HG02642 (cell line): ENCODE measurements at regions not wholly inside any gene's neighbourhood (a gene's known extent, or its start where the extent isn't known, plus 50 kb on each side); places are given as distances from the start of the nearest gene placed in this dataset.
"Not testable (repeated sequence)": the region's sequence is repeated elsewhere in the genome, so short reads cannot be mapped to it uniquely, and the experiment has no call there.

Experiments used
- ATAC-seq: cut with Tn5 transposase; IDR thresholded peaks from one replicate; pipeline ENCODE4 v1.9.1; 2021; ENCODE audit warnings: mild to moderate bottlenecking; ENCODE audit not compliant: unreplicated experiment, poor library complexity

DNA sequence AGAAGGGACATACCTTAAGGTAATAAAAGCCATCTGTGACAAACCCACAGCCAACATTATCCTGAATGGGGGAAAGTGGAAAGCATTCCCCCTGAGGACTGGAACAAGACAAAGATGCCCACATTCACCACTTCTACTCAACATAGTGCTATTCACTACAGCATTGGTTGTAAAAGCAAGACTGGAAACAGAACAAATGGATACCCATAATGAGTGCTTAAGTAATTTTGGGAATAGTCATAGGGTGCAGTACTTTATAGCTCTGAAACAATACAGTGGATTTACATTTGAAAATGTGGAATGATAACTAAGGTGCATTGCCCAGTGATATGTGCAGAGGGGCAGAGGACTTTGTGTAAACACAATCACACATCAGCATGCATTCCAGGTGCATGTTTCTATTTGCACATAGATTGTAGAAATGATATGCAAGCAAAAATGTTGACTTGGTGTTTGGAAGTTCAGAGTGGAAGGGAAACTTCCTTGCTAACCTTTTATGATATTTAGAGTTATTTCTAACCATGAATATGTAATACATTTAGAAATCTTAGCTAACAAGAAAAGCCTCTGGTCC is 112.3 kb downstream of the IGLL1 start:
- no peak for ATAC-seq

- ATAC-seq = no peak
These were observed 113.7 kb downstream of the IGLL1 start for GRCh38 chr22:23466351-23466750.

GRCh38 chr22:23464796-23465195 is 115.3 kb downstream of the IGLL1 start:
- not testable (repeated sequence) for ATAC-seq

GRCh38 chr22:23460517-23461031 is 119.5 kb downstream of the IGLL1 start:
- not testable (repeated sequence) for ATAC-seq

GRCh38 chr22:23459645-23460516 is 120.2 kb downstream of the IGLL1 start:
- not testable (repeated sequence) for ATAC-seq

DNA sequence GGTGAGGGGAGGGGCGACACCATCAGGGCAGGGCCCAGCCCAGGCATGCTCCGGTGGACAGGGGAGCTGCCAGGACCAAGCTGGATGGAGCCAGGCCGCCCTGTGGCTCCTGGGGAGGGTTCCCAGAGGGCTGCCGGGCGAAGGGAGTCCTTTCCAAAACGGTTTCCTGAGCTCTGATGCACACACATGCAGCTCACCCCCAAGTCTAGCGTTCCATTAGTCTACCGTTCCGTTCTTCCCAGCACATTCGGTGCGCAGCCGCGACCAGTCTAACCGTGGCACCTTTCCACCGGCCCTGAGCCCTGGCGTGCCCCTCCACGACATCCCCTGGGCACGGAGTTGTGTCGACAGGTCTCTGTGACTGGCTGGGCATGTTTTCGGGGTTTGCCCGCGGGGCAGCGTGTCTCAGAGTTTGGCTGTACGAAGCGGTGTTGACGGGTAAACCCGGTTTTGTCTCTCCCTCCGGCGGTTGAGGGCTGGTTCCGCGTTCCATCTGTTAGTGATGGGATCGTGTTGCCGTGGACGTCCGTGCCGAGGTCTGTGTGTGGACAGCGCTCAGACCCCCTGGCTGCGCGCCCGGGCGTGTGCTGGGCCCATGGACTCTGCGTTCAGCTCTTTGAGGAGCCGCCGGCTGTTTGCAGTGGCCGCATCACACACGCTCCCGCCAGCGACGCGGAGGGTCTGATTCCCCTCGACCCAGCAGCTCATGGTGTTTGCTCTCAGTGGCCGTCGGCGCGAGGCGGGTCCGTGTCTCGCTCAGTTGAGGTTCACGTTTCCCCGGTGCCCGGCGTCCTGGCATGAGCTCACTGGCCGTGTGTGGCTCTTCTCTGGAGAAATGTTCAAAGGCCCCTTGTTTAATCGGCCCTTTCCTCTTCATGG is 121.2 kb downstream of the IGLL1 start:
- ATAC-seq = no peak

DNA sequence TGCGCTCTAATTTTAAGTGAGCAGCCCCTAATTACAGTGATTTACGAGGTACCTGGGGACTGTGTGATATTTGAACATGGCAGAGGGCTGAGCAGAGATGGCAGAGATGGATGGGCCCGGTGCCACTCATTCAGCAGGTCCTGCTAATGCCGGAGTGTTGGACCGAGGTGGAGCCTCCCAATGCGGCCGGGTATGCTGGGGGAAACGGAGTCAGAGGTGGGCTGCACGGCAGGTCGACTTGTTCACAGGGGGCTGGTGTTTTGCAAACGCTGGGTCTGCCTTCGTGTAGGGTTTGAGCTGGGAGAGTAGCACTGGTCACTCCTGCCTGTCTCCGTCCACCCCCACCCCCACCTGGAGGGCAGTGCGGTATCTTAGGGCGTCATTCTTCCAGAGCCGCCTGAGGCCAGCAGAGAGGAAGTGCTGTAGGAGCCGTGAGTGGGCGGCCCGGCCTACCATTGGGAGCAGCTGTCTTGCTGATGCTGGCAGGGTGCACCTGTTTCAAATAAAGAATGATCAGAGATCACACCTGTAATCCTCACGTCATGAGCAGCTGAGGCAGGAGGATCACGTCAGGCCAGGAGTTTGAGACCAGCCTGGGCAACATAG is 122.6 kb downstream of the IGLL1 start:
- no peak for ATAC-seq

DNA sequence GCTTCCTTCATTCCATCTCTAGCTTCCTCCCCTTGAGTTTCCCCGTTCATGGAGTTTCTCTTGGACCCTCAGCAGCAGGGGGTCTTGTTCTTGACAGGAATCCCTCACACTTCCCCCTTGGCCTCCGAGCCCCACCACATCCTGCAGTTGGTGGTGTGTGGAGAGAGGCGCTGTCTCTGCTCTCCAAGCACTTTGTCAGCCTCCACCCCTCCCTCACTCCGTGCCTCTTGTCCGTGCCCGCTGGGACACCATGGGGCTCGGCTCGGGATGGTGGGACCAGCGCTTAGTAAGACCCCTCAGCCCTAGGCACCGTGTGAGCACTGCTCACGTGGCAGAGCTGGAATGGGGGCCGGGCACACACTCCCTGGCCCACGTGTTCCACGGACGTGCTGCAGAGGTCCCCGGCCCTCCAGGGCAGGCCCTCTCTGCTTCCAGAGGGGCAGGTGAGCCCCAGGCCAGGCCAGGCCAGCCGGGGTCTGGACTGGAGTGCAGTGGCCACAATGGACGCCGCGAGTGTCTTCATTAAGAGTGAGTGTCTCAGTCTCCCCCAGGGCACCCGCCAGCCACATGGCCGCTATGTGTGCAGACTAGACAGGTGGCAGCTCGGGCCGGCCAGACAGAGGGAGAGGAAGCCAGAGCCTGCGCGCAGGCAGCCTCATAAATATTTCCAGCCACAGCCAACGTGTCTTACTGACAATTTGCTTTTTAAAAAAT is 123.3 kb downstream of the IGLL1 start:
- not testable (repeated sequence) for ATAC-seq

- not testable (repeated sequence) for ATAC-seq
These were observed 125.7 kb downstream of the IGLL1 start for GRCh38 chr22:23454345-23454744.

DNA sequence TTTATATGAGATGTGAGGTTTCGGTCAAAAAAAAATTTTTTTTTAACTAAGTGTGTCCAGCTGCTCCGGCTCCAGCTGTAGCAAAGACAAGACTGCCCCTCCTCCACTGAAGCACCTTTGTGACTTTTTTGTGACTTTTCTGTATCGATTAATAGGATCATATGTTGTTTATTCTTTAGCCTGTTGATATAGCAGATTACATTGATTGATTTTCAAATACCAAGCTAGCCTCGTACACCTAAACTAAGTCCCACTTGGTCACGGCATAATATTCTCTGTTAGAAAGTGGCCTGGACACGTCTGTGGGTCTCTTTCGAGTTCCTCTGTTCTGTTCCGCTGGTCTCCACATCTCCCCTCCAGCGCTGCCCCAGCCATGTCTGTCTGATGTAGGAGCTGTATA is 126.8 kb downstream of the IGLL1 start:
- no peak for ATAC-seq

- no peak for ATAC-seq
These were observed 127.7 kb downstream of the IGLL1 start for GRCh38 chr22:23452231-23453010.

DNA sequence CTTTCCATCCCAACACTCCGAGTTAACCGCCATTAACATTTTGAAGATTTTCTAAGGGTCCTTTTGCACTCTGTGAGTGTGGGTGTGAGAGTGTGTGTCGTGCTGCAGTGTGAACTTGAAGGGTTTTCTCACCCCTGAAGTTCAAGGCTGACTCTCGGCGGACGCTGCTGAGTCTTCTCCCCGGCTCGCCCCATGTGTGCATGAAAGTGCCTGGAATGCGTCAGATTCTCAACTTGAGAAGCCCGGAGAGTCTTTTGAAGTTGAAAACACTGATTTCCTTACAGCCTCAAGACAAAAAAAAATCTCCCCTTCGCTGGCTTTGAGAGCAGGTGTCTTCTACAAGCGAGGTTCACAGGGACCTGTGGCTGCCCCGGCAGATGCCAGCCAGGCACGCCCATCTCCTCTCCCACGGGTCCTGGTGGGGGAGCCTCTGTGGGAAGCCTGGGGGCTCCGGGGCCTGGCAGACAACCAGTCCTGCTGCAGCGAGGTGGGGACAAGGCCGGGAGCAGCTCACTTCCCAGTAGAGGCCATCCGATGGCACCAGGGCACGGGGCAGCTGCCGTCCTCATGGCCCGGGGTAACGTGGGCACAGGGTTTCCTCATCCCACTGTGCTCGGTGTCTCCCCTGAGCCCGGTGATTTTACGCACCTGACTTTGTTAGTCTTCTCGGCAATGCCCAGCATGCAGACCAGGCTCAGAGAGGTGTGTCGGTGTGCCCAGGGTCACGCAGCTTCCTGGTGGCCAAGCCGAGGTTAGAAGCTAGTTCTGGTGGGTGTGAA is 128.4 kb downstream of the IGLL1 start:
- not testable (repeated sequence) for ATAC-seq

GRCh38 chr22:23450821-23451220 is 129.3 kb downstream of the IGLL1 start:
- ATAC-seq = not testable (repeated sequence)

- no peak for ATAC-seq
These were observed 129.7 kb downstream of the IGLL1 start for GRCh38 chr22:23450434-23450795.

GRCh38 chr22:23449748-23450433 is 130.2 kb downstream of the IGLL1 start:
- ATAC-seq = not testable (repeated sequence)

- not testable (repeated sequence) for ATAC-seq
These were observed 131.4 kb downstream of the IGLL1 start for GRCh38 chr22:23448499-23449288.
